ENCODE measurements at regions not wholly inside any gene's neighbourhood (a gene's known extent, or its start where the extent isn't known, plus 50 kb on each side); places are given as distances from the start of the nearest gene placed in this dataset.

DNA sequence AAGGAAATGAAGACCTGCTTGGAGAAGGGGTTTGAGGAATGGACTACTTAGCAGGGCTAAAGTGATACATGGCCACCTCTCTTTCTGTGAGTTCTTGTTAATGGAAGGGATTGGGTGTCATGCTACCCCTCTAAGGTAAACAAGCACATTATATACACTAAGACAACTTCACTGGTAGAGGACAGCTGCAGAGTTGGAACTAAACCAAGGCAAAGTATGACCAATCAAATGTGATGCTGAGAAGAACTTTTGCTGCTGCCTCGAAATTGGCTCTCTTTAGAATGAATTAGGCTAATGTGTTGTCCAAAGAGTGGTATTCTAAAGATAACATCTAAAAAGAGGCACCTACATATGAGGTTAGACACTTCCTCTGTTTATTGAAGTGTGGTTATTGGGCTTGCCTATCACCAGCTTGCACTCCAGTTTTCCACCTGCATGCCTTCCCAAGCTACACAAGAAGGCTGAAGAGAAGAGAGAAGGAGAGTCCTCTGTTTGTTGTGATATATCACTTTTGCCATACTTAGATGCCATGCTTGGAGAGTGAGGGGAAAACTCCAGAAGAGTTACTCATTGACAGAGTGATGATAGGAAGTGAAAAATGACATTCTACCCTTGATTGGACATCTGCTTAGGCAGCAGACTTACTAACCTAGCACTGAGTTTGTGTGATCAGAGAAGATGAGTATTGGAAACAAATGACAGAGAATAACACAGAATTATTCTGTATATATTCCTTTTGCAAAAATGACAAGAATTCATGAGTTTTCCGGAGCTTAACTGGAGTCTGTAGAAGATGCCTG, 536.1 kb downstream of the ZNF608 start:
- H3K9me3 ChIP-seq (ENCODE audit: control insufficient read depth in 2 of 2, low read length in 2 of 2): no peaks in the 10 kb centered on the region
- no peaks in the 10 kb centered on the region for H3K36me3 ChIP-seq (ENCODE audit: control insufficient read depth in 2 of 2, insufficient read depth in 2 of 2, low read length in 2 of 2)
- no peak overlapping the region for H3K27ac ChIP-seq (ENCODE audit: low read length)
- H3K9ac ChIP-seq (ENCODE audit: low read length in 2 of 2): no peak overlapping the region
- H3K4me3 ChIP-seq (ENCODE audit: low read length in 2 of 2): no peak overlapping the region
- H3K4me1 ChIP-seq (ENCODE audit: control insufficient read depth, insufficient read depth, low read length): no peaks in the 10 kb centered on the region
- no peaks in the 10 kb centered on the region for H3K27me3 ChIP-seq (ENCODE audit: control insufficient read depth in 1 of 2, insufficient read depth in 2 of 2, low read length in 2 of 2)

DNA sequence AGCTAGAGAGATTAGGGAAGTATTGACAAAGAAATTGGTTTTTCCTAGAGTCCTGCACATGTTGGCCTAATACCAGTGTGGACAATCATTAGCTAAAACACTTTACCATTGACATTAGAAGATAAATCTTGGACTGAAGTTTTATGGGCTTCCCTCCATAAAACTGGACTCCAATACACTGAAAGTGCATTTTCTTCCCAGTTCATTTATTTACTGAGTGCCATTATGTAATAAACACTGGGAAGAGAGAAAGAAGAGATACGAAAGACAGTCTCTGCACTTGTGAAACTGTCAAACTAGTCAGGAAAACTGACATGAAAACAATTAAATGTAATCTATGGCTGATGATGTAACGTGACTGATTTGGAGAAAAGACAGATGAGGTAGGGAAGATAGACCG, 539.3 kb downstream of the ZNF608 start:
- H3K27me3 ChIP-seq (ENCODE audit: control insufficient read depth in 1 of 2, insufficient read depth in 2 of 2, low read length in 2 of 2): no peaks in the 10 kb centered on the region
- no peaks in the 10 kb centered on the region for H3K4me1 ChIP-seq (ENCODE audit: control insufficient read depth, insufficient read depth, low read length)
- no peak overlapping the region for H3K4me3 ChIP-seq (ENCODE audit: low read length in 2 of 2)
- H3K9me3 ChIP-seq (ENCODE audit: control insufficient read depth in 2 of 2, low read length in 2 of 2): no peaks in the 10 kb centered on the region
- H3K9ac ChIP-seq (ENCODE audit: low read length in 2 of 2): no peak overlapping the region
- no peaks in the 10 kb centered on the region for H3K36me3 ChIP-seq (ENCODE audit: control insufficient read depth in 2 of 2, insufficient read depth in 2 of 2, low read length in 2 of 2)
- H3K27ac ChIP-seq (ENCODE audit: low read length): no peak overlapping the region

DNA sequence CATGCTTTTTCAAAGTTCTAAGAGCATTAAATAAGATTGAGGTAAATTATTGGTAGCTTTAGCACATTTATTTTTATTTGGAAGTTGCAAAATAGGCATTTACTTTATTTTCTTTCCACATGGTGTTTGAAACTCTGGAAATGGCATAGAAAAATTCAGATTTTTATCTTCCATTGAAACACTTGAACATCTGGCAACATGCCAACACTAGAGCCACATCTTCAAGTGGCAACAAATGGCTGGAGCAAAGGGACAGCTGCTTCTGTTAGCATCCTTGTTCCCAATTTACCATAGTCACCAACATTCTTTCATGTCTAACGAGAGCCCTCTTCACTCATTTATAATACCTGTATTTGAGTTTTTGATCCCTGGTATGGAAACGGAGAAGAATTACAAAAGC, 539.9 kb downstream of the ZNF608 start:
- H3K36me3 ChIP-seq (ENCODE audit: control insufficient read depth in 2 of 2, insufficient read depth in 2 of 2, low read length in 2 of 2): no peaks in the 10 kb centered on the region
- no peak overlapping the region for H3K27ac ChIP-seq (ENCODE audit: low read length)
- no peaks in the 10 kb centered on the region for H3K27me3 ChIP-seq (ENCODE audit: control insufficient read depth in 1 of 2, insufficient read depth in 2 of 2, low read length in 2 of 2)
- H3K9me3 ChIP-seq (ENCODE audit: control insufficient read depth in 2 of 2, low read length in 2 of 2): no peaks in the 10 kb centered on the region
- H3K9ac ChIP-seq (ENCODE audit: low read length in 2 of 2): no peak overlapping the region
- H3K4me1 ChIP-seq (ENCODE audit: control insufficient read depth, insufficient read depth, low read length): no peaks in the 10 kb centered on the region
- no peak overlapping the region for H3K4me3 ChIP-seq (ENCODE audit: low read length in 2 of 2)

DNA sequence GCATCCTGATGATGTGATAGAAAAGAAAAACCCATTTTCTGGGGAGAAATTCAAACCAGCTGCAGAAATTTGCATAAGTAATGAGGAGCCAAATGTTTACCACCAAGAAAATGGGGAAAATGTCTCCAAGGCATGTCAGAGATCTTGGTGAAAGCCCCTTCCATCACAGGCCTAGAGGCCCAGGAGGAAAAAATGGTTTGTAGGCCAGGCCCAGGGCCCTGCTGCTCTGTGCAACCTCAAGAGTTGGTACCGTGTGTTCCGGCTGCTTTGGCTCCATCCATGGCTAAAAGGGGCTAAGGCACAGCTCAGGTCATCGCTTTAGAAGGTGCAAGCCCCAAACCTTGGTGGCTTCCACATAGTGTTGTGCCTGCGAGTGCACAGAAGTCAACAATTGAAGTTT, 543.1 kb downstream of the ZNF608 start:
- Histone ChIP-seq H3K4me3 (ENCODE audit: low read length in 2 of 2) (no peak overlapping the region), H3K27ac (ENCODE audit: low read length) (no peak overlapping the region), H3K4me1 (ENCODE audit: control insufficient read depth, insufficient read depth, low read length) (no peaks in the 10 kb centered on the region), H3K36me3 (ENCODE audit: control insufficient read depth in 2 of 2, insufficient read depth in 2 of 2, low read length in 2 of 2) (no peaks in the 10 kb centered on the region), H3K9me3 (ENCODE audit: control insufficient read depth in 2 of 2, low read length in 2 of 2) (no peaks in the 10 kb centered on the region), H3K27me3 (ENCODE audit: control insufficient read depth in 1 of 2, insufficient read depth in 2 of 2, low read length in 2 of 2) (no peaks in the 10 kb centered on the region), H3K9ac (ENCODE audit: low read length in 2 of 2) (no peak overlapping the region)

DNA sequence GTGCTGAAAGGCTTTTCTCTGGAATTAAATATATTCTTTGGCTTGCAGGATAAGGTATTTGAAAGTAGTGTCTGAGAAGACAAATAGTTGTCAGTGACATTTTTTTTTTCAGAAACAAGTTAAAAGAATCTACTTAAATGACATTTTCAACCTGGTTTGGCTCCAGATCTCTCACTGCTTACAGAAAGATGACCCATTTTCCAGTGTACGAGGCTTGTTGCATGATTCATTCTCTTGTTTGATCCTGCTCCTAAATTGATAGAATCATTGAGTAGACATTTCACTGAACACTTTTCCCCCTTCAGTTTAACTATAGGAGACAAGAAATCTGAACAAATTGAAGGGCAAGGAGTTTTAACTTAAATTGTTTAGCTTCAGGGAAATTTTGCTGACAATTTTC, 546.1 kb downstream of the ZNF608 start:
- Histone ChIP-seq H3K9ac (ENCODE audit: low read length in 2 of 2) (no peak overlapping the region), H3K4me3 (ENCODE audit: low read length in 2 of 2) (no peak overlapping the region), H3K9me3 (ENCODE audit: control insufficient read depth in 2 of 2, low read length in 2 of 2) (no peaks in the 10 kb centered on the region), H3K27ac (ENCODE audit: low read length) (no peak overlapping the region), H3K27me3 (ENCODE audit: control insufficient read depth in 1 of 2, insufficient read depth in 2 of 2, low read length in 2 of 2) (no peaks in the 10 kb centered on the region), H3K4me1 (ENCODE audit: control insufficient read depth, insufficient read depth, low read length) (no peaks in the 10 kb centered on the region), H3K36me3 (ENCODE audit: control insufficient read depth in 2 of 2, insufficient read depth in 2 of 2, low read length in 2 of 2) (no peaks in the 10 kb centered on the region)

DNA sequence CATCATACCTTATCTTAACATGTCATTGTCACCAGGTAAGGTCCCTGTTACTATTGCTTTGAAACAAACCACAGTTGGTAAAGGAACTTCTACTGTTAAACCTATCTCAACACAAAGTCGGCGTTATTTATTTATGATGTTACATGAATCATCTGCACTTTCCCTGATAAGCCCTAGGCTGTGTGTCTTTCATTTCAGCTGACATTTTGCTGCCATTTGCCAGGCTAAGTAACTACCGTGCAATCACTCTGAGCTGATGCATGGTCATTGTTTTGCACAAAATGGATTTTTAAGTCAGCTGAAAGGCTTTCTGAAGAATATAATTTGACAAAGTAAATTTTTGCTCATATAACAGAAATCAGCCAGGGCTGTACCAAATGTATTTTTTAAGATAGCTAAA, 546.5 kb downstream of the ZNF608 start:
- Histone ChIP-seq H3K27ac (ENCODE audit: low read length) (no peak overlapping the region), H3K27me3 (ENCODE audit: control insufficient read depth in 1 of 2, insufficient read depth in 2 of 2, low read length in 2 of 2) (no peaks in the 10 kb centered on the region), H3K4me3 (ENCODE audit: low read length in 2 of 2) (no peak overlapping the region), H3K4me1 (ENCODE audit: control insufficient read depth, insufficient read depth, low read length) (no peaks in the 10 kb centered on the region), H3K36me3 (ENCODE audit: control insufficient read depth in 2 of 2, insufficient read depth in 2 of 2, low read length in 2 of 2) (no peaks in the 10 kb centered on the region), H3K9me3 (ENCODE audit: control insufficient read depth in 2 of 2, low read length in 2 of 2) (no peaks in the 10 kb centered on the region), H3K9ac (ENCODE audit: low read length in 2 of 2) (no peak overlapping the region)

DNA sequence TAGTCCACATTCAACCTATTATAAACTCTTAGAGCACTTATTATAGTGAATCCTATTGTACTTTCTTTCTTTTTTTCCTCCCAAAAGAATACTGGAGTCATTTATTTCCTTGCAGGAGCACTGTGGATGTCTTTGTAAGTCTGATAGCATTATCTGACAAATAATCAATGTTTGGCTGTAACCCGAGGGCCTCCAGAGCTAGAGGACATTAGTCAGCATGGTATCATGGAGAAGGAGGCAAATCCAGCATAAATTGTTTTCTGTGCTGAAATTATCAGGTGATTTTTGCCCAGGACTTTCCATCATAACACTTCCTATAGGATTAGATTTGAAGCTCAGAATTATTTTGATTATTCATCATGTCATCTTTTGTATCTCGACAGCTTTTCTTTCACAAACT, 551.0 kb downstream of the ZNF608 start:
- Histone ChIP-seq H3K9ac (ENCODE audit: low read length in 2 of 2) (no peak overlapping the region), H3K27me3 (ENCODE audit: control insufficient read depth in 1 of 2, insufficient read depth in 2 of 2, low read length in 2 of 2) (no peaks in the 10 kb centered on the region), H3K27ac (ENCODE audit: low read length) (no peak overlapping the region), H3K36me3 (ENCODE audit: control insufficient read depth in 2 of 2, insufficient read depth in 2 of 2, low read length in 2 of 2) (no peaks in the 10 kb centered on the region), H3K4me3 (ENCODE audit: low read length in 2 of 2) (no peak overlapping the region), H3K9me3 (ENCODE audit: control insufficient read depth in 2 of 2, low read length in 2 of 2) (no peaks in the 10 kb centered on the region), H3K4me1 (ENCODE audit: control insufficient read depth, insufficient read depth, low read length) (no peaks in the 10 kb centered on the region)

DNA sequence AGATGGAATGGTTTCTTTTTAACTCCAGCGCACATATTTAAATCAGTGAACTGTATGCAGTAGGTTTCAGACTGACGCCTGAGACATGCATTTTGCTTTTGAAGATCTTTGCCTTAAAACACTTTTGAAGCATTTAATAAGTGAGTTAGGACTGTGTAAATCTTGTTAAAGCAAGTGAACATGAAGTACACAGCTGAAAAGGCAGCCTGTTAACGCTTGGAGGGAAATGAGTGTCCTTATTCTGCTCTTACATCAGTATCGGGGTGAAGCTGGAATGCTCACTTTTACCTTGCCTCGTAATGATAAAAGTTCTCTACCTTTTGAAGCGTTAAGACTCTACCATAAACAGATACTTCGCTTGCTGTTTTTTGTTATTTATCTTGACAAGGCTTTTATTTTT, 552.2 kb downstream of the ZNF608 start:
- Histone ChIP-seq H3K9me3 (ENCODE audit: control insufficient read depth in 2 of 2, low read length in 2 of 2) (no peaks in the 10 kb centered on the region), H3K4me1 (ENCODE audit: control insufficient read depth, insufficient read depth, low read length) (no peaks in the 10 kb centered on the region), H3K9ac (ENCODE audit: low read length in 2 of 2) (no peak overlapping the region), H3K4me3 (ENCODE audit: low read length in 2 of 2) (no peak overlapping the region), H3K27me3 (ENCODE audit: control insufficient read depth in 1 of 2, insufficient read depth in 2 of 2, low read length in 2 of 2) (no peaks in the 10 kb centered on the region), H3K36me3 (ENCODE audit: control insufficient read depth in 2 of 2, insufficient read depth in 2 of 2, low read length in 2 of 2) (no peaks in the 10 kb centered on the region), H3K27ac (ENCODE audit: low read length) (no peak overlapping the region)

DNA sequence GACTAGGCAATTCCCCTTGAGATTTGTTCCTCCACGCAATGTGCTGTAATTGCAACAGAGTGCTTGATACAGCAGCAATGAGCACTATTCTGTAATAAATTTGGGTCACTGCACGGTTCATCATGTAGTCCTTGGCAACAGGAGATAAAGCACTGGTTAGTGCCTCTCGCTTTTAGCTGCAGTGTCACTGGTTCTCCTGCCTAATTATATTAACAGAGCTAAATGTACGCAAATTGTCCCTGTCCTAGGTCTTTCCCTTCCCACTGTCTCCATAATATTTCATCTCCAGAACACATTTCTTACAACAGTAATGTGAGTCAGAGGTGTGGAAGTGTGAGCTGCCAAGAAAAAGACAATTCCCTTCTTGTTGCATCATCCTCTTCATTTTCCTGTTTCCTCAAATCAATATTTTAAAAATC, 553.1 kb downstream of the ZNF608 start:
- H3K4me1 ChIP-seq (ENCODE audit: control insufficient read depth, insufficient read depth, low read length): no peaks in the 10 kb centered on the region
- no peak overlapping the region for H3K4me3 ChIP-seq (ENCODE audit: low read length in 2 of 2)
- no peaks in the 10 kb centered on the region for H3K36me3 ChIP-seq (ENCODE audit: control insufficient read depth in 2 of 2, insufficient read depth in 2 of 2, low read length in 2 of 2)
- H3K27me3 ChIP-seq (ENCODE audit: control insufficient read depth in 1 of 2, insufficient read depth in 2 of 2, low read length in 2 of 2): no peaks in the 10 kb centered on the region
- no peaks in the 10 kb centered on the region for H3K9me3 ChIP-seq (ENCODE audit: control insufficient read depth in 2 of 2, low read length in 2 of 2)
- H3K27ac ChIP-seq (ENCODE audit: low read length): no peak overlapping the region
- H3K9ac ChIP-seq (ENCODE audit: low read length in 2 of 2): no peak overlapping the region

DNA sequence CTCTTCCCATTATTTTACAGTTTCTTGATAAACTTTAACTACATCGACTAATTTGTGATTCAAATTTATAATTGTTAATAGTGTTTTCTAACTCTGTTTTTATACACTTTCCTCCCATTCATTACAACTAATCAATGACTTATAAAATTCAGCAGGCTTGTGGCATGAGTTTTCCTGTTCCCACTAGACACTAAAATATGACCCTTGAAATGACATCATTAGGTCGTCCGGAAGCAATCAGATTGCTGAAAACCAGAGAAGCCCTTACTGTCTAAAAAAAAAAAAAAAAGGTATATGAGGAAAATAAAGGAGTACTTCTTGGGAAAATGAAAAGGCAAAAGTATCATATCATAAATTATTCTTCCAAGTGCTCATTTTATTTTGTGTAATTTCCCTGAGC, 553.7 kb downstream of the ZNF608 start:
- H3K27ac ChIP-seq (ENCODE audit: low read length): no peak overlapping the region
- H3K4me1 ChIP-seq (ENCODE audit: control insufficient read depth, insufficient read depth, low read length): no peaks in the 10 kb centered on the region
- no peak overlapping the region for H3K9ac ChIP-seq (ENCODE audit: low read length in 2 of 2)
- no peaks in the 10 kb centered on the region for H3K27me3 ChIP-seq (ENCODE audit: control insufficient read depth in 1 of 2, insufficient read depth in 2 of 2, low read length in 2 of 2)
- H3K9me3 ChIP-seq (ENCODE audit: control insufficient read depth in 2 of 2, low read length in 2 of 2): no peaks in the 10 kb centered on the region
- H3K4me3 ChIP-seq (ENCODE audit: low read length in 2 of 2): no peak overlapping the region
- no peaks in the 10 kb centered on the region for H3K36me3 ChIP-seq (ENCODE audit: control insufficient read depth in 2 of 2, insufficient read depth in 2 of 2, low read length in 2 of 2)

DNA sequence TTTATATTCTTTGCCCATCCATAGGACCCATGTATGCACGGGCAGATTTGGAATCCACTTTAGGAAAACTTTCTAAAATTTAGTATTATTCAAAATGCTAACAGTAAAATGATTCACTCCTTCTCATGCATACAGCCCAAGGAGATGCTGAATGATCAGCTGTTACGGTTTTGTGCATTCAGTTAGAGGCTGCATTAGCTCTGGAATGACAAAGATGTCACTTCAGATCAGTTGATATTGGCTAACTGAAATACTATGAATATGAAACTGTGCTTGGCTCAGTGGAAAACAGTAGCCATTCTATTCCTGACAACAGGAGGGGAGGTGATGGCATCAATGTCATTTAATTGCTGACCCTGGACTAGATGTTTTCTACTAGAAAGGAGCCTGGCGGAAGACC, 560.7 kb downstream of the ZNF608 start:
- Histone ChIP-seq H3K4me1 (ENCODE audit: control insufficient read depth, insufficient read depth, low read length) (no peaks in the 10 kb centered on the region), H3K27ac (ENCODE audit: low read length) (no peak overlapping the region), H3K4me3 (ENCODE audit: low read length in 2 of 2) (no peak overlapping the region), H3K27me3 (ENCODE audit: control insufficient read depth in 1 of 2, insufficient read depth in 2 of 2, low read length in 2 of 2) (no peaks in the 10 kb centered on the region), H3K36me3 (ENCODE audit: control insufficient read depth in 2 of 2, insufficient read depth in 2 of 2, low read length in 2 of 2) (no peaks in the 10 kb centered on the region), H3K9ac (ENCODE audit: low read length in 2 of 2) (no peak overlapping the region), H3K9me3 (ENCODE audit: control insufficient read depth in 2 of 2, low read length in 2 of 2) (no peaks in the 10 kb centered on the region)

All from stomach smooth muscle (tissue), 2 donors.